DOHH2 (cell line): ENCODE measurements at regions not wholly inside any gene's neighbourhood (a gene's known extent, or its start where the extent isn't known, plus 50 kb on each side); places are given as distances from the start of the nearest gene placed in this dataset.

Source experiments
- H3F3A ChIP-seq: fragments of 200-600 bp; sonication (generic), shearing (Covaris generic); 2 replicates; pipeline ENCODE4 v1.6.0; 2016; ENCODE audit warnings: antibody characterized with exemption, mild to moderate bottlenecking; ENCODE audit not compliant: control insufficient read depth, insufficient read depth
- H3K27ac ChIP-seq: fragments of 200-600 bp; sonication (generic); 2 replicates; pipeline ENCODE4 v1.5.1; 2014; ENCODE audit warnings: low read depth, mild to moderate bottlenecking, low read length, moderate library complexity
- H3K27me3 ChIP-seq: fragments of 200-600 bp; sonication (generic); 2 replicates; pipeline ENCODE4 v1.6.1; 2014; ENCODE audit warnings: mild to moderate bottlenecking, low read length, mixed read lengths; ENCODE audit not compliant: control insufficient read depth
- H3K36me3 ChIP-seq: fragments of 200-600 bp; sonication (generic); 2 replicates; pipeline ENCODE4 v1.6.1; 2014; ENCODE audit warnings: mild to moderate bottlenecking, low read length, moderate library complexity, mixed read lengths; ENCODE audit not compliant: control insufficient read depth
- H3K4me1 ChIP-seq: fragments of 200-600 bp; sonication (generic); 2 replicates; pipeline ENCODE4 v1.6.1; 2014; ENCODE audit warnings: mild to moderate bottlenecking, low read length, mixed read lengths; ENCODE audit not compliant: control insufficient read depth
- H3K4me2 ChIP-seq: fragments of 200-600 bp; sonication (generic); 2 replicates; pipeline ENCODE4 v1.6.0; 2014; ENCODE audit warnings: mild to moderate bottlenecking, low read length, moderate library complexity
- H3K4me3 ChIP-seq: fragments of 200-600 bp; sonication (generic); 2 replicates; pipeline ENCODE4 v1.5.1; 2014; ENCODE audit warnings: mild to moderate bottlenecking, low read length, mixed read lengths
- H3K79me2 ChIP-seq: fragments of 200-600 bp; sonication (generic); 2 replicates; pipeline ENCODE4 v1.6.1; 2014; ENCODE audit warnings: mild to moderate bottlenecking, low read length, mixed read lengths; ENCODE audit not compliant: control insufficient read depth
- H3K9me2 ChIP-seq: fragments of 200-600 bp; sonication (generic); replicated peaks from 2 replicates; pipeline ENCODE4 v1.6.1; 2014; ENCODE audit warnings: mild to moderate bottlenecking, low read length, mixed read lengths; ENCODE audit not compliant: control insufficient read depth
- H3K9me3 ChIP-seq: fragments of 200-600 bp; sonication (generic); 2 replicates; pipeline ENCODE4 v1.6.1; 2014; ENCODE audit warnings: antibody characterized with exemption, low read length, mixed read lengths; ENCODE audit not compliant: control insufficient read depth, insufficient read depth
- H4K20me1 ChIP-seq: fragments of 200-600 bp; sonication (generic); 2 replicates; pipeline ENCODE4 v1.6.0; 2014; ENCODE audit warnings: low read depth, mild to moderate bottlenecking, antibody characterized with exemption, low read length, moderate library complexity; ENCODE audit not compliant: control insufficient read depth, insufficient read depth
- EZH2phosphoT487 ChIP-seq: fragments of 200-600 bp; sonication (generic); IDR thresholded peaks from 2 replicates; pipeline ENCODE4 v1.6.1; 2017; ENCODE audit warnings: borderline replicate concordance, mild to moderate bottlenecking, antibody characterized with exemption, low read length, moderate library complexity, mixed read lengths
- TF ChIP-seq, protein P1 (sequence below): fragments of 200-600 bp; sonication (generic); IDR thresholded peaks from one replicate; pipeline ENCODE4 v1.5.1; 2014; ENCODE audit warnings: antibody characterized with exemption, mild to moderate bottlenecking, low read depth, low read length; ENCODE audit not compliant: poor library complexity, severe bottlenecking

DNA sequence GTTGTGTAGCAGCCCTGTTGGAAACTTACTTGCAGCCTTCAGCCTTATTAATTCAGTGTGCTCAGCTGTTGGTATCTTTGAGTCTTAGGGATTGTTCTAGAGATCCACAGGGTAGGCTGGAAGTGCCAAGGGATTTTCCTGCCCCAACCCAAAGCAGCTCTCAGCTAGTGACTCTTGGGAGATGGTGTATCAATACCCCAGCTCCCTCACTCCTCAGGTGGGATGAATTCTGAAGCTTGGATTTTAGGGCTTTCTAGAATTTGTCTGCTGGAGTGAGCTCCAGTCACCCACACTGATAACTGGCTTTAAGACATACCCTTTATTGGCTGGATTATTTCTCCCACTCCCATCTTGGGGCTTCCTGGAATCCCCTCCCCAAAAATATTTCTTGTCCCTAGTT, 493.0 kb downstream of the MN1 start:
- Histone ChIP-seq H3K79me2 (no peaks in the 10 kb centered on the region), H3K27ac (no peak overlapping the region), H3K4me3 (no peak overlapping the region), H3F3A (no peaks in the 10 kb centered on the region), H3K4me2 (no peak overlapping the region), H3K9me3 (no peaks in the 10 kb centered on the region), H3K27me3 (no peaks in the 10 kb centered on the region), H3K36me3 (no peaks in the 10 kb centered on the region), H3K4me1 (peaks cover 6% of the 10 kb centered on the region), H4K20me1 (no peaks in the 10 kb centered on the region), H3K9me2 (no peaks in the 10 kb centered on the region)
- TF ChIP-seq EZH2phosphoT487: no peak
- TF ChIP-seq, protein P1, sequence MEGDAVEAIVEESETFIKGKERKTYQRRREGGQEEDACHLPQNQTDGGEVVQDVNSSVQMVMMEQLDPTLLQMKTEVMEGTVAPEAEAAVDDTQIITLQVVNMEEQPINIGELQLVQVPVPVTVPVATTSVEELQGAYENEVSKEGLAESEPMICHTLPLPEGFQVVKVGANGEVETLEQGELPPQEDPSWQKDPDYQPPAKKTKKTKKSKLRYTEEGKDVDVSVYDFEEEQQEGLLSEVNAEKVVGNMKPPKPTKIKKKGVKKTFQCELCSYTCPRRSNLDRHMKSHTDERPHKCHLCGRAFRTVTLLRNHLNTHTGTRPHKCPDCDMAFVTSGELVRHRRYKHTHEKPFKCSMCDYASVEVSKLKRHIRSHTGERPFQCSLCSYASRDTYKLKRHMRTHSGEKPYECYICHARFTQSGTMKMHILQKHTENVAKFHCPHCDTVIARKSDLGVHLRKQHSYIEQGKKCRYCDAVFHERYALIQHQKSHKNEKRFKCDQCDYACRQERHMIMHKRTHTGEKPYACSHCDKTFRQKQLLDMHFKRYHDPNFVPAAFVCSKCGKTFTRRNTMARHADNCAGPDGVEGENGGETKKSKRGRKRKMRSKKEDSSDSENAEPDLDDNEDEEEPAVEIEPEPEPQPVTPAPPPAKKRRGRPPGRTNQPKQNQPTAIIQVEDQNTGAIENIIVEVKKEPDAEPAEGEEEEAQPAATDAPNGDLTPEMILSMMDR: no peak

DNA sequence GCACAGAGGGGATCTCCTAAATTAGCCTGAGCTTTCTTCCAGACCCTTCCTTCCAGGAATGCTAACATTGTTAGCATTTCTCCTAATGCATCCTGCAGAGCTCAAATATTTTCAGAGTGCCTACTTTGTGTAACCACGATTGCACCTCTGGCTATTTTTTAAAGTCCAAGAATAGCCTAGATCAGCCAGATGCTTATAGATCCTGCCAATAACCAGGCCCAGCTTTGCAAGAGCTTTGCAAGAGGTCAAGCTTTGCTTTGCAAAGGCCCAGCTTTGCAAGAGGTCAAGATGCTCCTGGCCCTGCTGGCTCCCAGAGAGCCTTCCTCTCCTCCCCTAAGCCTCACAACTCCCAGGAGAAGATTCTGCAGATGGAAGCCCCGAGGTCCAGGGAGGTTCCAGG, 491.9 kb downstream of the MN1 start:
- Histone ChIP-seq H3K4me1 (peaks cover 6% of the 10 kb centered on the region), H4K20me1 (no peaks in the 10 kb centered on the region), H3K9me2 (no peaks in the 10 kb centered on the region), H3F3A (no peaks in the 10 kb centered on the region), H3K27me3 (no peaks in the 10 kb centered on the region), H3K36me3 (no peaks in the 10 kb centered on the region), H3K4me2 (no peak overlapping the region), H3K4me3 (no peak overlapping the region), H3K79me2 (no peaks in the 10 kb centered on the region), H3K9me3 (no peaks in the 10 kb centered on the region), H3K27ac (no peak overlapping the region)
- TF ChIP-seq EZH2phosphoT487: no peak
- TF ChIP-seq, protein P1: no peak

DNA sequence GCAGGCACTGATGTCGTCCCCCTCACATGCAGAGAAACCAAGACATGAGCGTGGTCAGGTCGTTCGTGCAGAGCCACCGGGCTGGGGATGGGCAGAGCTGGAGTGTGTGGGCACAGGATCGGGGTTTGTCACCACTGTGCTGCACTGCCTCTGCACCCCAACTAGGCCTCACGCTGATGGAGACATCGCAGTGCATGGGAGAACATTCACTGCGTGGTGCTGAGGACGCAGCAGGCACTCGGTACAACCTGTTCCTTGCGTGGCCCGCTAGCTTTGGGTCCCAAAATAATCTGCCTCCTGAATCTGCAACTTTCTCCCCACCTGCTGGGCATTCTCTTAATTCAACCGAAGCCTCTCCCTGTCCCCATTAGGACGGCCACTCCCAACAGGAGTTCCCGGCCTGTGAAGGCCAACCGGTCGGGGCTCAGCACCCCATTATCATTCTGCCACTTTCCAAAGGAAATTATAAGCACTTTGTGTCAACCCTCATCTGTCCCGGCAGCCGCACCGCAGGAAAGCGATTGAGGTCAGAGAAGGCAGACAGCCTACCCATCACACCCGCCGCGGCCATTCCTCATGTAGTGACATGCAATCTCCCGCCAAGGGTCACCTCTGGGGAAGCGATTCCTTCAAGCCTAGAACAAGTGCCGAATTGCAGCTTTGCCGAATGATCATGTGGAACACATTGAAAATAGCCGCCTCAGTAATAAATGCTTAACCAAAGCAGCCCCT, 490.4 kb downstream of the MN1 start:
- TF ChIP-seq EZH2phosphoT487: no peak
- TF ChIP-seq, protein P1: no peak
- Histone ChIP-seq H3K4me3 (no peak overlapping the region), H3K79me2 (no peaks in the 10 kb centered on the region), H3K4me2 (no peak overlapping the region), H3K9me3 (no peaks in the 10 kb centered on the region), H3K27me3 (no peaks in the 10 kb centered on the region), H3F3A (no peaks in the 10 kb centered on the region), H3K36me3 (no peaks in the 10 kb centered on the region), H4K20me1 (no peaks in the 10 kb centered on the region), H3K9me2 (no peaks in the 10 kb centered on the region), H3K4me1 (peaks cover 6% of the 10 kb centered on the region), H3K27ac (no peak overlapping the region)
